HepG2 (cell line): ENCODE measurements at regions not wholly inside any gene's neighbourhood (a gene's known extent, or its start where the extent isn't known, plus 50 kb on each side); places are given as distances from the start of the nearest gene placed in this dataset.

Experiments used
- ATAC-seq: fragments of 200-7000 bp; cut with Tn5 transposase; 3 replicates; pipeline ENCODE4 v1.9.1; 2020; ENCODE audit warnings: mild to moderate bottlenecking, moderate library complexity
- BruUV-seq: library from RNA; stranded (reverse); fragments of 400-500 nt; replicated peaks from 2 replicates; lab custom pipeline; 2021; lab: Mats Ljungman, UMichigan
- CTCF ChIA-PET: fragments of 300-600 bp; formaldehyde crosslinking; extraction: SDS; loops from one replicate; lab custom pipeline; 2021; ENCODE audit warnings: low total read pairs, inconsistent platforms, low intra/inter-chr PET ratio; lab: Yijun Ruan, JAX
- POLR2A ChIA-PET: fragments of 350-600 bp; sonication (Branson Sonifier 250); formaldehyde crosslinking; loops from one replicate; lab custom pipeline; 2020; ENCODE audit warnings: antibody characterized with exemption, inconsistent platforms; lab: Yijun Ruan, JAX
- DNase-seq: peaks from one replicate; pipeline ENCODE4 v3.0.0-alpha.2; 2015; ENCODE audit warnings: low spot score
- FAIRE-seq: peaks from 3 replicates; lab custom pipeline; 2011; peaks lifted over from hg19 to GRCh38; lab: Jason Lieb, UNC
- H2AFZ ChIP-seq: one replicate; pipeline ENCODE4 v1.6.1; 2011; ENCODE audit warnings: low read length, inconsistent platforms
- H3K27ac ChIP-seq: fragments of 300-600 bp; 3 replicates; pipeline ENCODE4 v1.8.0; 2011; ENCODE audit warnings: mixed run types, mild to moderate bottlenecking, mixed read lengths, low read length, inconsistent platforms; ENCODE audit not compliant: insufficient read depth; ENCODE audit errors: extremely low read length
- H3K27me3 ChIP-seq, 2 experiments: fragments of 200-600 bp in 1 of 2; 2 replicates in 1 of 2; 3 replicates in 1 of 2; pipeline versions ENCODE4 v1.6.0 to v1.8.0; 2011; ENCODE audit warnings: low read length in 2 of 2, mild to moderate bottlenecking in 2 of 2, moderate library complexity in 2 of 2, inconsistent platforms in 1 of 2; ENCODE audit not compliant: insufficient read depth in 2 of 2, control insufficient read depth in 1 of 2
- H3K36me3 ChIP-seq, 2 experiments: fragments of 200-600 bp in 1 of 2; replicated peaks in 1 of 2; 2 replicates in 1 of 2; 3 replicates in 1 of 2; pipeline versions ENCODE4 v1.5.1 to v1.8.0; 2011; ENCODE audit warnings: low read length in 2 of 2, inconsistent platforms in 1 of 2; ENCODE audit not compliant: insufficient read depth in 2 of 2, control insufficient read depth in 1 of 2
- H3K4me1 ChIP-seq: 2 replicates; pipeline ENCODE4 v1.5.1; 2012; ENCODE audit warnings: low read length, inconsistent platforms; ENCODE audit not compliant: insufficient read depth
- H3K4me2 ChIP-seq: 2 replicates; pipeline ENCODE4 v1.6.0; 2011; ENCODE audit warnings: low read depth, low read length, inconsistent platforms
- H3K4me3 ChIP-seq, 3 experiments: fragments of 200-600 bp in 1 of 3; sonication (generic), shearing (Covaris generic) in 1 of 3; replicated peaks in 1 of 3; 2 replicates each; pipeline ENCODE4 v1.5.1; 2011 to 2016; ENCODE audit warnings: low read length in 3 of 3, inconsistent platforms in 2 of 3, low read depth in 2 of 3, mild to moderate bottlenecking in 2 of 3, control low read depth in 1 of 3, mixed read lengths in 1 of 3; ENCODE audit not compliant: insufficient read depth in 1 of 3
- H3K79me2 ChIP-seq: one replicate; pipeline ENCODE4 v1.6.1; 2011; ENCODE audit warnings: low read length, inconsistent platforms; ENCODE audit not compliant: insufficient read depth
- H3K9ac ChIP-seq: 2 replicates; pipeline ENCODE4 v1.6.0; 2011; ENCODE audit warnings: mild to moderate bottlenecking, low read depth, low read length, inconsistent platforms; ENCODE audit not compliant: insufficient read depth
- H3K9me3 ChIP-seq: 2 replicates; pipeline ENCODE4 v1.5.1; 2012; ENCODE audit warnings: mild to moderate bottlenecking, low read length
- H4K20me1 ChIP-seq: 2 replicates; pipeline ENCODE4 v1.6.0; 2011; ENCODE audit warnings: inconsistent platforms, mild to moderate bottlenecking, low read length, moderate library complexity; ENCODE audit not compliant: insufficient read depth
- GATAD2A ChIP-seq: IDR thresholded peaks from 2 replicates; pipeline ENCODE4 v1.6.1; 2016
- GPN1 ChIP-seq: sonication (generic); formaldehyde crosslinking; IDR thresholded peaks from 2 replicates; pipeline ENCODE4 v1.5.1; 2020; ENCODE audit warnings: missing genetic modification reagents, borderline replicate concordance
- HMG20B ChIP-seq: conservative IDR thresholded peaks from 2 replicates; pipeline ENCODE4 v1.6.1; 2016; ENCODE audit warnings: missing genetic modification reagents, missing compliant biosample characterization
- KDM1A ChIP-seq: IDR thresholded peaks from 2 replicates; pipeline ENCODE4 v1.6.1; 2016; ENCODE audit warnings: missing compliant biosample characterization
- KLF12 ChIP-seq: sonication (generic); formaldehyde crosslinking; IDR thresholded peaks from 2 replicates; pipeline ENCODE4 v1.4.0; 2020; ENCODE audit warnings: missing genetic modification reagents, borderline replicate concordance
- MED1 ChIP-seq: sonication (generic); formaldehyde crosslinking; IDR thresholded peaks from 2 replicates; pipeline ENCODE4 v1.4.0; 2020; ENCODE audit warnings: missing genetic modification reagents
- MEIS1 ChIP-seq: sonication (generic); formaldehyde crosslinking; IDR thresholded peaks from 2 replicates; pipeline ENCODE4 v1.9.0; 2021; ENCODE audit warnings: mild to moderate bottlenecking, missing genetic modification reagents, moderate library complexity, borderline replicate concordance
- TP53 ChIP-seq: sonication (generic); formaldehyde crosslinking; conservative IDR thresholded peaks from 2 replicates; pipeline ENCODE4 v1.4.0; 2020; ENCODE audit warnings: missing genetic modification reagents
- TSC22D2 ChIP-seq: sonication (generic); formaldehyde crosslinking; IDR thresholded peaks from 2 replicates; pipeline ENCODE4 v1.5.1; 2020; ENCODE audit warnings: missing genetic modification reagents, mild to moderate bottlenecking, borderline replicate concordance
- ZNF557 ChIP-seq: sonication (generic); formaldehyde crosslinking; IDR thresholded peaks from 2 replicates; pipeline ENCODE4 v1.4.0; 2020; ENCODE audit warnings: missing genetic modification reagents
- WGBS: methylation state at CpG from one replicate; pipeline ENCODE4 v1.1.6; 2017; ENCODE audit warnings: low lambda C conversion rate; 5-methylcytosine and 5-hydroxymethylcytosine counted together
- in situ Hi-C: cut with HindIII; loops from 2 replicates; pipeline ENCODE4 v1.10.0; 2017; ENCODE audit warnings: low pct_unique_long_range_greater_than_20kb; ENCODE audit not compliant: extremely low pct_ligation_motif_present
- intact Hi-C: fragments of 100-400 bp; cut with micrococcal nuclease; formaldehyde crosslinking; loops from one replicate; pipeline ENCODE4 v1.10.0; 2022; ENCODE audit not compliant: unreplicated experiment
- TF ChIP-seq, protein P1 (sequence below): sonication (generic); formaldehyde crosslinking; IDR thresholded peaks from 2 replicates; pipeline ENCODE4 v1.4.0; 2020; ENCODE audit warnings: missing genetic modification reagents, borderline replicate concordance
- TF ChIP-seq, protein P2 (sequence below): sonication (generic); formaldehyde crosslinking; IDR thresholded peaks from 2 replicates; pipeline ENCODE4 v1.9.0; 2021; ENCODE audit warnings: missing genetic modification reagents, borderline replicate concordance
- TF ChIP-seq, protein P3 (sequence below): sonication (generic); formaldehyde crosslinking; IDR thresholded peaks from 2 replicates; pipeline ENCODE4 v1.4.0; 2020; ENCODE audit warnings: mild to moderate bottlenecking, missing genetic modification reagents
- TF ChIP-seq, protein P4 (sequence below): sonication (generic); formaldehyde crosslinking; IDR thresholded peaks from 2 replicates; pipeline ENCODE4 v1.5.0; 2020; ENCODE audit warnings: mild to moderate bottlenecking, missing genetic modification reagents, borderline replicate concordance

DNA sequence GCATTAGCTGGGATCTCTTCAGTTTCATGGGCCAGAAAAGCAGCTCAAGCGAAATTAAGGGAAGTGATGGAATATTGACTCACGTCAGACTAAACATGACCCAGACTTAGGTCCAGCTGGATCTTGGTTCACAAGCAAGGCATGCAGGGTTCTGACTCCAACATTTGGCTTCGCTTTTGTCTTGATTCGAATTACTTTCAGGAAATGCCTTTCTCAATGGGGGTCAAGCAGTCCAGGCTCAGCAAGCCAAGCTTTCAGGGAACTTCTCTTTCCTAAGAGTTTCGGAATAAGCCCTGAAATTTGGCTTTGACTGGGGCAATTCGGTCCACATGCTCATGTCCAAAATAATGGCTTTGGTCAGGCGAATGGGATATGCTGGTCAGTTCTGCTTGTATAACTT lies 678.7 kb upstream of the TMEM132C start (continued):
- TF ChIP-seq, protein P1, sequence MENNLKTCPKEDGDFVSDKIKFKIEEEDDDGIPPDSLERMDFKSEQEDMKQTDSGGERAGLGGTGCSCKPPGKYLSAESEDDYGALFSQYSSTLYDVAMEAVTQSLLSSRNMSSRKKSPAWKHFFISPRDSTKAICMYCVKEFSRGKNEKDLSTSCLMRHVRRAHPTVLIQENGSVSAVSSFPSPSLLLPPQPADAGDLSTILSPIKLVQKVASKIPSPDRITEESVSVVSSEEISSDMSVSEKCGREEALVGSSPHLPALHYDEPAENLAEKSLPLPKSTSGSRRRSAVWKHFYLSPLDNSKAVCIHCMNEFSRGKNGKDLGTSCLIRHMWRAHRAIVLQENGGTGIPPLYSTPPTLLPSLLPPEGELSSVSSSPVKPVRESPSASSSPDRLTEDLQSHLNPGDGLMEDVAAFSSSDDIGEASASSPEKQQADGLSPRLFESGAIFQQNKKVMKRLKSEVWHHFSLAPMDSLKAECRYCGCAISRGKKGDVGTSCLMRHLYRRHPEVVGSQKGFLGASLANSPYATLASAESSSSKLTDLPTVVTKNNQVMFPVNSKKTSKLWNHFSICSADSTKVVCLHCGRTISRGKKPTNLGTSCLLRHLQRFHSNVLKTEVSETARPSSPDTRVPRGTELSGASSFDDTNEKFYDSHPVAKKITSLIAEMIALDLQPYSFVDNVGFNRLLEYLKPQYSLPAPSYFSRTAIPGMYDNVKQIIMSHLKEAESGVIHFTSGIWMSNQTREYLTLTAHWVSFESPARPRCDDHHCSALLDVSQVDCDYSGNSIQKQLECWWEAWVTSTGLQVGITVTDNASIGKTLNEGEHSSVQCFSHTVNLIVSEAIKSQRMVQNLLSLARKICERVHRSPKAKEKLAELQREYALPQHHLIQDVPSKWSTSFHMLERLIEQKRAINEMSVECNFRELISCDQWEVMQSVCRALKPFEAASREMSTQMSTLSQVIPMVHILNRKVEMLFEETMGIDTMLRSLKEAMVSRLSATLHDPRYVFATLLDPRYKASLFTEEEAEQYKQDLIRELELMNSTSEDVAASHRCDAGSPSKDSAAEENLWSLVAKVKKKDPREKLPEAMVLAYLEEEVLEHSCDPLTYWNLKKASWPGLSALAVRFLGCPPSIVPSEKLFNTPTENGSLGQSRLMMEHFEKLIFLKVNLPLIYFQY (CRISPR knock-in tag) = no peak
- TF ChIP-seq, protein P2, sequence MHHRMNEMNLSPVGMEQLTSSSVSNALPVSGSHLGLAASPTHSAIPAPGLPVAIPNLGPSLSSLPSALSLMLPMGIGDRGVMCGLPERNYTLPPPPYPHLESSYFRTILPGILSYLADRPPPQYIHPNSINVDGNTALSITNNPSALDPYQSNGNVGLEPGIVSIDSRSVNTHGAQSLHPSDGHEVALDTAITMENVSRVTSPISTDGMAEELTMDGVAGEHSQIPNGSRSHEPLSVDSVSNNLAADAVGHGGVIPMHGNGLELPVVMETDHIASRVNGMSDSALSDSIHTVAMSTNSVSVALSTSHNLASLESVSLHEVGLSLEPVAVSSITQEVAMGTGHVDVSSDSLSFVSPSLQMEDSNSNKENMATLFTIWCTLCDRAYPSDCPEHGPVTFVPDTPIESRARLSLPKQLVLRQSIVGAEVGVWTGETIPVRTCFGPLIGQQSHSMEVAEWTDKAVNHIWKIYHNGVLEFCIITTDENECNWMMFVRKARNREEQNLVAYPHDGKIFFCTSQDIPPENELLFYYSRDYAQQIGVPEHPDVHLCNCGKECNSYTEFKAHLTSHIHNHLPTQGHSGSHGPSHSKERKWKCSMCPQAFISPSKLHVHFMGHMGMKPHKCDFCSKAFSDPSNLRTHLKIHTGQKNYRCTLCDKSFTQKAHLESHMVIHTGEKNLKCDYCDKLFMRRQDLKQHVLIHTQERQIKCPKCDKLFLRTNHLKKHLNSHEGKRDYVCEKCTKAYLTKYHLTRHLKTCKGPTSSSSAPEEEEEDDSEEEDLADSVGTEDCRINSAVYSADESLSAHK = no peak
- no peak for TF ChIP-seq HMG20B (CRISPR knock-in tag)
- TF ChIP-seq TP53 (CRISPR knock-in tag) = no peak
- TF ChIP-seq, all 625 proteins: peak for 0

DNA sequence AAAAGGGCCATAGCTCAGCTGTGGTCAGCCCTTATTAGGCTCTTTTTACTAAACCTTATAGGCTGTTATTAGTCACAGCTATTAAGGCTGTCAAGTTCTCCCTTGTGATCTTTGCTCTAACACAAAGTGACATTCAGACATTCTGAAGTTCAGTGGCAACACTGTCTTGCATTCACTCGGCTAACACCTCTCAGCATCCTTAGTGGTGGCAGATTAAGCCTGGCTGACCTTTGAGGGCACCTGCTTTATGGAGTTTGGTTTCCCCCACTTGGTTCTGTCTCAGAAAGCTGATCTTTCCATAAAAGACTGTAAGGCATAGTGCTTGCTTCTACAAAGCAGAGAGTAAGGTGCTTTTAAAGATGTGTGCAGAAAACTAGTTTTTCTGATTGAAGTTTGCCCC lies 677.4 kb upstream of the TMEM132C start:
- Histone ChIP-seq H2AFZ (no peak overlapping the region), H4K20me1 (no peaks in the 10 kb centered on the region), H3K27ac (no peak overlapping the region), H3K9me3 (peaks cover 8% of the 10 kb centered on the region), H3K79me2 (no peaks in the 10 kb centered on the region), H3K9ac (no peak overlapping the region), H3K4me2 (no peak overlapping the region), H3K4me1 (no peaks in the 10 kb centered on the region), H3K27me3 (no peaks in the 10 kb centered on the region), H3K36me3 (no peaks in the 10 kb centered on the region), H3K4me3 (no peak overlapping the region)
- intact Hi-C loops = no loop called here
- ChIA-PET POLR2A (no interaction called here), CTCF (no interaction called here)
- WGBS = 0% methylated on average over 1 of the region's 1 CpG
- FAIRE-seq (no peak), DNase-seq (no peak), ATAC-seq (no peak)
- in situ Hi-C loops = no loop called here
- no TSS peak for BruUV-seq
- TF ChIP-seq KDM1A (CRISPR knock-in tag) (no peak), TSC22D2 (CRISPR knock-in tag) (no peak), GATAD2A (CRISPR knock-in tag) (no peak), MED1 (no peak), KLF12 (CRISPR knock-in tag) (no peak), ZNF557 (CRISPR knock-in tag) (no peak), GPN1 (CRISPR knock-in tag) (no peak), MEIS1 (CRISPR knock-in tag) (no peak)
- TF ChIP-seq, protein P3, sequence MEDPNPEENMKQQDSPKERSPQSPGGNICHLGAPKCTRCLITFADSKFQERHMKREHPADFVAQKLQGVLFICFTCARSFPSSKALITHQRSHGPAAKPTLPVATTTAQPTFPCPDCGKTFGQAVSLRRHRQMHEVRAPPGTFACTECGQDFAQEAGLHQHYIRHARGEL (CRISPR knock-in tag) = no peak
- TF ChIP-seq, protein P4, sequence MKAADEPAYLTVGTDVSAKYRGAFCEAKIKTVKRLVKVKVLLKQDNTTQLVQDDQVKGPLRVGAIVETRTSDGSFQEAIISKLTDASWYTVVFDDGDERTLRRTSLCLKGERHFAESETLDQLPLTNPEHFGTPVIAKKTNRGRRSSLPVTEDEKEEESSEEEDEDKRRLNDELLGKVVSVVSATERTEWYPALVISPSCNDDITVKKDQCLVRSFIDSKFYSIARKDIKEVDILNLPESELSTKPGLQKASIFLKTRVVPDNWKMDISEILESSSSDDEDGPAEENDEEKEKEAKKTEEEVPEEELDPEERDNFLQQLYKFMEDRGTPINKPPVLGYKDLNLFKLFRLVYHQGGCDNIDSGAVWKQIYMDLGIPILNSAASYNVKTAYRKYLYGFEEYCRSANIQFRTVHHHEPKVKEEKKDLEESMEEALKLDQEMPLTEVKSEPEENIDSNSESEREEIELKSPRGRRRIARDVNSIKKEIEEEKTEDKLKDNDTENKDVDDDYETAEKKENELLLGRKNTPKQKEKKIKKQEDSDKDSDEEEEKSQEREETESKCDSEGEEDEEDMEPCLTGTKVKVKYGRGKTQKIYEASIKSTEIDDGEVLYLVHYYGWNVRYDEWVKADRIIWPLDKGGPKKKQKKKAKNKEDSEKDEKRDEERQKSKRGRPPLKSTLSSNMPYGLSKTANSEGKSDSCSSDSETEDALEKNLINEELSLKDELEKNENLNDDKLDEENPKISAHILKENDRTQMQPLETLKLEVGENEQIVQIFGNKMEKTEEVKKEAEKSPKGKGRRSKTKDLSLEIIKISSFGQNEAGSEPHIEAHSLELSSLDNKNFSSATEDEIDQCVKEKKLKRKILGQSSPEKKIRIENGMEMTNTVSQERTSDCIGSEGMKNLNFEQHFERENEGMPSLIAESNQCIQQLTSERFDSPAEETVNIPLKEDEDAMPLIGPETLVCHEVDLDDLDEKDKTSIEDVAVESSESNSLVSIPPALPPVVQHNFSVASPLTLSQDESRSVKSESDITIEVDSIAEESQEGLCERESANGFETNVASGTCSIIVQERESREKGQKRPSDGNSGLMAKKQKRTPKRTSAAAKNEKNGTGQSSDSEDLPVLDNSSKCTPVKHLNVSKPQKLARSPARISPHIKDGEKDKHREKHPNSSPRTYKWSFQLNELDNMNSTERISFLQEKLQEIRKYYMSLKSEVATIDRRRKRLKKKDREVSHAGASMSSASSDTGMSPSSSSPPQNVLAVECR = no peak
